ENCODE measurements at regions not wholly inside any gene's neighbourhood (a gene's known extent, or its start where the extent isn't known, plus 50 kb on each side); places are given as distances from the start of the nearest gene placed in this dataset.

- intact Hi-C loops (cut with DNase I): no loop called here
- DNase-seq (no peak), ATAC-seq (ENCODE audit: poor library complexity) (no peak)
Measured at GRCh38 chr7:156494960-156495359, 145.6 kb upstream of the RNF32 start.

DNA sequence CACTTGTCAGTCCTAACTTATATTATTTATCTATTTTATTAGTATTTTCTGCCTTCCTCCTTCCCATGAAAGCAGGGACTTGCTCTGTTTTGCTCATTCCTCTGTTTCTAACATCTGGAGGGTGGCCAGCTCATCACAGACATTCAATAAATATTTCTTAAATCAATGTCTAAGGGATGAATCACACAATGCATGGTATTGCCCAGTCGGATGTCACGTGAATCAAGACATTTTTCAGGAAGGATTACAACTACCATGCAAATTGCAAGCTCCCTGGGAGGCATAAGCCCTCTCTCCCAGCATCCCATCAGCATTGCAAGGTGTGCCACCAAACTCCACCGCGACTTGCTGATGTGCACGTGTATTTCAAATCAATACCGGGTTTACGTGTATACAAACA lies 146.6 kb upstream of the RNF32 start:
- ATAC-seq (ENCODE audit: poor library complexity) (no peak), DNase-seq (no peak)
- intact Hi-C loops (cut with DNase I): no loop called here

- no peak for ATAC-seq (ENCODE audit: poor library complexity)
- intact Hi-C loops (cut with DNase I): no loop called here
- DNase-seq: no peak
Measured at GRCh38 chr7:156492170-156492569, 148.4 kb upstream of the RNF32 start.

DNA sequence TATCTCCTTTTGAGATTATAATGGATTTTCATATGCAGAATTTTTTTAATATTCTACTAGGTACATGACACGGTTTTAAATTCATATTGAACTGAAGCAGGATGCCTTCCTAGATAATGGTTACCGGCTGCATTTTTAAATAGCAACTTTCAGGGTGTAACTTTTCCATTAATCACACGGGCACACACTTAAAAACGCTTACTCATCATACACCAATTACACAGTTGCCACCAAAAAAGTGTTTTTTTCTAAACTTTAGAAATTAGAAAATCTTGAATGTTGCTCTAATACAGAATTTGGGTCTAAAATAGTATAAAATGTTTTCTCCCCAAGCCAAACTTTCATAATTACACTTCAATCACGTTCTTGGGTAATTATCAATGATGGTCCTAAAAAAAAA lies 149.1 kb upstream of the RNF32 start:
- no peak for ATAC-seq (ENCODE audit: poor library complexity)
- intact Hi-C loops (cut with DNase I): no loop called here
- DNase-seq: no peak

GRCh38 chr7:156490021-156490800 lies 150.4 kb upstream of the RNF32 start:
- ATAC-seq (ENCODE audit: poor library complexity) (no peak), DNase-seq (no peak)
- intact Hi-C loops (cut with DNase I): no loop called here

DNA sequence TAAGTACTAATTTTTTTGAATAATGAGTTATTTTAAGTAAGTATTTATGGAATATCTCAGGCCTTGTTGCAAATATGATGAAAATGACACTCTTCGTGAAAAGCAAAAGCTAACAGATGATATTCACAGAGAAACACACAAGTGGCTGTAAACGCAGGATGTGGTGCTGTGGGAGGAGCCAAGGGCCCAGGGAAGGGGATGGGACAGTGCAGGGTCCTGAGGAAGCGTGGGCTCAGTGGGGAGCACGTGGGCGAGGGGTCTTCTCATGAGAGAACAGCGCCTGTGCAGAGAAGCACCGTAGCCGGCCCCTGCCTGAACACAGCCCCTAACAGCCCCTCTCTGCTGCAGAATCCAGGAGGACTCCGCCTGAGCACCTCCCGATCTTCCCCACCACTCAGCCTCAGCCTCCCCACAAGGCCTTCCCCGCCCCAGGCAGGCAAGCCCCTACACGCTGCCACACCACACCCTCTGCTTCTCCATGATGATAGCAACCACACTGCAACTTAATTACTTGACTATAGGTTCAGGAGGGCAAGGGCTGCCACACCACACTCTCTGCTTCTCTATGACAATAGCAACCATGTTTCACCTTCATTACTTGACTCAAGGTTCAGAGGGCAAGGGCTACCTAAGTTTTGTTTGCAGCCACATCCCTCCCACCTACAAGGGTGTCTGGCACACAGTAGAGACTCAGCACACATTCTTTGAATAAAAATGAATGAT lies 152.6 kb upstream of the RNF32 start:
- ATAC-seq (ENCODE audit: poor library complexity): no peak
- no peak for DNase-seq
- intact Hi-C loops (cut with DNase I): no loop called here

DNA sequence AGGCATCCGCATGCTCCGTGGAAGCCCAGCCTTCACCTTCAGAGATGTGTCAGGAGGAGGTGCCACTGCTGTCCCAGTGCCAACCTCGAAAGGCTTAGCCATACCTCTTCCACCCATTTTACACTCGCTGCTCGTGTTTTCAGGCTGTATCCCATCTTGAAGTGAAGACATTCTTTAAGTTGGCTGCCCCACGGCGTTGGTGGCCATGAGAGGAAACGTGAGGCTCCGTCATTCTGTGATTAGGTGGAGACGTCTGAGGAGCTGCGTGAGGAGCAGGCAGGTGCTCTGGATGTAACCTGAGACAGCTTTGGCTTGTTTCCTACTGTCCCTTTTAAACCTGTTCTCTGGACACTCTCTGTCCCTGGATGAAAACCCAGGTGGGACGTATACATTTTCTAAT lies 159.9 kb upstream of the RNF32 start:
- no peak for ATAC-seq (ENCODE audit: poor library complexity)
- DNase-seq: no peak
- intact Hi-C loops (cut with DNase I): no loop called here

DNA sequence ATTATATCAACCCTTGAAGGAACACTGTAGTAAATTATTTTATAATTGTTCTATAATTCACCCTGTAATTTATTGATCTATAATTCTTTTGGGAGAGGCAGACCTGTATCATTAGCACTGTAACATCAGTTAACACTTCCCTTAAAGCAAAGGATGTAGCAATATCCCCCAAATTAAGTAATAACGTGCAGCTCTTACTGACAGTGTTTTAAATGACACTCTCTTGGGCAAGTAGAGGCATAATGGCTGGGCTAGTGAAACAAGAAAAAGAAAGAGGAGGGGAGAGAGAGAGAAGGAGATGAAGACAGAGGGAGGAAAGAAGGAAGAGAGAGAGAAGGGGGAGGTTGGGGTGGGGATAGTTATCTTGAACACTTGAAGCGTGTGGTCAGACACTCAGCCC lies 161.0 kb upstream of the RNF32 start:
- ATAC-seq (ENCODE audit: poor library complexity) (no peak), DNase-seq (no peak)
- intact Hi-C loops (cut with DNase I): no loop called here

GRCh38 chr7:156478486-156478885 lies 162.1 kb upstream of the RNF32 start:
- intact Hi-C loops (cut with DNase I): no loop called here
- DNase-seq: no peak
- ATAC-seq (ENCODE audit: poor library complexity): no peak

DNA sequence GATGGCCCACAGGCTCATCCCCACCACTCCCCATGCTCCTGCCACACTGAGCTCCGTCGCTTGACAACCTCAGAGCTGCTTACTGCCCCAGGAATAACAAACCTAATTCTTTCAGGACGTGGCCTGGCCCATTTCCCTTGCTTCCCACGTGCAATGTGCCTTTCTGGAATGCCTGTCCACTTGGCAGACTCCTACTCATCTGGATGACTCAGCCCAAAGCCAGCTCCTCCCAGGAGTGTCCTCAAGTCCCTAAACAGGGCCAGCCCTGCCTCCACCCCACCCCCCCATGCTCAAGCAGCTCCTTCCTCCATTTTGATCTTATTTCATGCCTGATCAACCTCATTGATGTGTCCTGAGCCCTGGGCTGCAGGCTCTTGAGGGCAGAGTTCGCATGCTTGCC lies 164.9 kb upstream of the RNF32 start:
- ATAC-seq (ENCODE audit: poor library complexity) (no peak), DNase-seq (no peak)
- intact Hi-C loops (cut with DNase I): no loop called here

DNA sequence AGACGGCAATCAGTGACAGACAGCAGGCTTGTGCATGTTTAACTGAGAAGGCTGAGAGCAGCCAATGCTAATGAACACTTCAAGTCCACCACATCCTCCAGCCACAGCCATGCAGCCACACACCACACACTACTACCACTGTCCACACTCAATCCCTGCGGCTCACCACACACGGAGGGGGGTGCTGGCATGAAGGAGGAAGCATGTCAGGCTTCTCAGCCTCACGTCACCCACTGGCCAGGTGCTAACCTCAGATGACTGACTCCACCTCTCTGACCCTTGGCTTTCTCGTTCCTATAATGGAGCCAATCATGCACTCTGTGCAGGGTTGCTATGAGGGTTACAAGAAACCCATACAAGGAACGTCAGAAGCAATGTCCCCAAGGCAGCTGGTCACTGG lies 165.4 kb upstream of the RNF32 start:
- ATAC-seq (ENCODE audit: poor library complexity) (no peak), DNase-seq (no peak)
- intact Hi-C loops (cut with DNase I): no loop called here

DNA sequence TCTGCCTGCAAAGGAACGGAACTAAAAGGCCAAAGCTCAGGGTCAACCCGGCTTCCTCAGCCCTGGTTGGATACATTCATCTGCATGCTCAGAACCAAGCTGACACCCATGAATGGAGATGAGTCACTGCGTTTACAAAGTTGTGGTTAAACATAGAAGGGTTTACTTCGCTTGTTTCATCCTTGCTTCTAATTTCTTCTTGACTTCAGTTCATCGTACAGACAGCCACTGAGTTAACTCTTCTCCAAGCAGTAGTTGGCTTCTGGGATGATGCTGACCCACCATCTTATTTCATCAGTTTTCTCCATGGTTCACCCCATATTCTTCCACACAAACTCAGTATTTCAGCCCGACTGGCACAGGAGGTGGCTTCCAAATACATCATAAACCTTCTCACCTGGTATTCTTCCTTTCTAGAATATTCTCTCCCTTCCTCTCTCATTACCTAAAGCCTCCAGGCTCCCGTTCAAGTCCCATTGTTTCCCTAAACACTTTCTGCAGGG lies 166.3 kb upstream of the RNF32 start:
- no peak for DNase-seq
- ATAC-seq (ENCODE audit: poor library complexity): no peak
- intact Hi-C loops (cut with DNase I): loop anchor here (5.0 kb wide), 2 partner anchors 657 to 677 kb away; no protein-coding TSS in a partner anchor

GRCh38 chr7:156473476-156474240 lies 166.9 kb upstream of the RNF32 start:
- ATAC-seq (ENCODE audit: poor library complexity): no peak

DNA sequence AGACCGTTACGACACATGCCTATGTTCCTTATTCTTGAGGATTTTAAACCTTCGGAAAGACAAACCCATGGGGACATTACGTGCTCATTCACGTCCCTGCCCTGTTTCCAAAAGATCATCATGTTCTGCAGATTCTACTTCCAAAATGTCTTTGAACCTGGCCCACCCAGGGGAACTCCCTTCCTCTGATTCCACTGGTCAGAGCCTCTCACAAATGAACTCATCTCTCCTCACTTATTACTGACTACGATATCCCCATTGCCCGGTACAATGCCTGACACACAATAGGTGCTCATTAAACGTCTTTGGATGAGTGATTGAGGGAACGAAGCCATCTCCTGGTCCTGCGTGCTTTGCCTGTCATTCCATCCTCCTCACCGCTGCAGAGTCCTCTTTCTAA lies 168.3 kb upstream of the RNF32 start:
- no peak for ATAC-seq (ENCODE audit: poor library complexity)
- intact Hi-C loops (cut with DNase I): loop anchor here (5.0 kb wide), 2 partner anchors 655 to 675 kb away; no protein-coding TSS in a partner anchor
- no peak for DNase-seq

More at GRCh38 chr7:156473476-156474240, 166.9 kb upstream of the RNF32 start:
- no peak for DNase-seq
- intact Hi-C loops (cut with DNase I): loop anchor here (5.0 kb wide), 2 partner anchors 656 to 676 kb away; no protein-coding TSS in a partner anchor

DNA sequence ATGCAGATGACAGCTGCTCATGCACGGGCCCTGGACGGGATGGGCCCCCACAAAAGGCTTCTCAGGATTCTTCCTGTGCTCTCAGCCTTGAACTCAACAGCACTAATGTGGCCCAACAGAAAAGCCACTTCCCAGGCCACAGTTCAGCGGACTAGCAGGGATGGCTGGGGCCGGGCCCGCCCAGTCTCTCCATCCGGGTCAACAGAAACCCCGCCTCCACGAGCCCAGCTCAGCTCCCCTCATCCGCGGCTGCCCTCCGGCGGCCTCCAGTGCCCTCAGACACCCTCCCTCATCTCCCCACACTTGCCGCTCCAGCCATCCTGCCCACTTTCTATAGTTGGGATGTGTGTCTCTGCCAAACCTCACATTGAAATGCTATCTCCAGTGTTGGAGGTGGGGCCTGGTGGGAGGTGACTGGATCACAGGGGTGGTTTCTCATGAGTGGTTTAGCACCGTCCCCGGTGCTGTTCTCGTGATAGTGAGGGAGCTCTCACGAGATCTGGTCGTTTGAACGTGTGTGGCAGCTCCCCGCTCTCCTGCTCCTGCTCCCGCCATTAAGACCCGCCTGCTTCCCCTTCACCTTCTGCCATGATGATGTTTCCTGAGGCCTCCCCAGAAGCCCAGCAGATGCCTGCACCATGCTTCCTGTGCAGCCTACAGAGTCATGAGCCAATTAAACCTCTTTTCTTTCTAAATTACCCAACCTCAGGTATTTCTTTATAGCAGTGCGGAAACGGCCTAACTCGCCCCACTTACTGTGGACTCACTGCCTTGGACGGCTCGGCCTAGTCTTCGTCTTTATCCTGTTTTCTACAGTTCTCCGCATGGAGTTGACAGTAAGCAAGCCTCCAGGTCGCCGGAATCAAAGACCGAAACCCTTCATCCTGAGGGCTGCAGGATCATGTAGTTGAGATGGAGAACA lies 169.9 kb upstream of the RNF32 start:
- no peak for DNase-seq
- intact Hi-C loops (cut with DNase I): loop anchor here (5.0 kb wide), 2 partner anchors 653 to 673 kb away; no protein-coding TSS in a partner anchor
- ATAC-seq (ENCODE audit: poor library complexity): no peak

- intact Hi-C loops (cut with DNase I): no loop called here
- DNase-seq (no peak), ATAC-seq (ENCODE audit: poor library complexity) (no peak)
Measured at GRCh38 chr7:156466955-156467625, 173.5 kb upstream of the RNF32 start.

GRCh38 chr7:156466272-156466671 lies 174.3 kb upstream of the RNF32 start:
- intact Hi-C loops (cut with DNase I): no loop called here
- DNase-seq: no peak
- no peak for ATAC-seq (ENCODE audit: poor library complexity)

DNA sequence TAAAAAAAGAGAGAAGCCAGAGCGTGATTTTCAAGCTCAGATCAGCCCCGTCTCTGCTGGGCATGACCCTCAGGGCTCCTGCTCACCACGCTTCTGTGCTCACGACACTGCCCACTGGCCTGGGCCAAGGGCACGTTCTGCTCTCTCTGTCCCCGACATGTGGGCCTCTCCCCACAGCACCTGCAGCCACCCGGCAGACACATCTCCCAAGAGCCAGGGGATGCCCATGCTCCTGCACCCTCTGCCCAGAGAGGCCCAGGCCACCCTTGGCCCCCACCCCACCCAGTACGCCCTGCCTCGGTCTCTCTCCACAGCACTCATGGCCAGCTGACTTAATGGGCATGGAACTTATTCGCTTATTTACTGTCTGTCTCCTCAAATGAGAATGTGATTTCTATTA lies 175.4 kb upstream of the RNF32 start:
- ATAC-seq (ENCODE audit: poor library complexity): no peak

More for the DNA sequence above, 175.4 kb upstream of the RNF32 start:
- intact Hi-C loops (cut with DNase I): no loop called here
- no peak for DNase-seq
